HG03097 (cell line): ENCODE measurements at regions not wholly inside any gene's neighbourhood (a gene's known extent, or its start where the extent isn't known, plus 50 kb on each side); places are given as distances from the start of the nearest gene placed in this dataset.
"Not testable (repeated sequence)": the region's sequence is repeated elsewhere in the genome, so short reads cannot be mapped to it uniquely, and the experiment has no call there.

Experiments used
- ATAC-seq: cut with Tn5 transposase; IDR thresholded peaks from one replicate; pipeline ENCODE4 v1.9.1; 2021; ENCODE audit not compliant: unreplicated experiment, low FRiP score

GRCh38 chr3:106290304-106290997, 421.6 kb upstream of the CBLB start:
- ATAC-seq: no peak

DNA sequence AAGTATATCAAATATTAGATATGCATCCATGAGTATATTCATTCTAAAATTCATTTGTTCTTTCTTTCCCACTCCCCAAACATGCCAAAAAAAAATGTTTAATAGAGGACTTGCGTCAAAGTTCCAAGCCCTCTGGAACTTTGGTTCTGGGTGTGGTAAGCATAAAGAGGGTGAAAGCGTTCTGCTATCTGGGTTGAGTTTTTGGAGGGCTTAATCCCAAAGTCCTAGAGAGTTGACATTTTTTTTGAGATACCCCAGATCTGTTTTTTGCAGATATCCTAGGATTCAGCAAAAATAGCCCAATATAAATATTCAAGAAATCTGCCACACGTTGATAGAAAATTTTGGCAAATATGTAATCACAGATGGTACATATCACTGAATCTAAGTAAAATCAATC, 424.3 kb upstream of the CBLB start:
- ATAC-seq: no peak

- ATAC-seq: no peak
Observed at GRCh38 chr3:106294121-106294520, 425.3 kb upstream of the CBLB start.

- ATAC-seq: no peak
Observed at GRCh38 chr3:106296062-106296461, 427.2 kb upstream of the CBLB start.

- ATAC-seq: peak; percentile 47
Observed at GRCh38 chr3:106299300-106300098, 430.7 kb upstream of the CBLB start.

DNA sequence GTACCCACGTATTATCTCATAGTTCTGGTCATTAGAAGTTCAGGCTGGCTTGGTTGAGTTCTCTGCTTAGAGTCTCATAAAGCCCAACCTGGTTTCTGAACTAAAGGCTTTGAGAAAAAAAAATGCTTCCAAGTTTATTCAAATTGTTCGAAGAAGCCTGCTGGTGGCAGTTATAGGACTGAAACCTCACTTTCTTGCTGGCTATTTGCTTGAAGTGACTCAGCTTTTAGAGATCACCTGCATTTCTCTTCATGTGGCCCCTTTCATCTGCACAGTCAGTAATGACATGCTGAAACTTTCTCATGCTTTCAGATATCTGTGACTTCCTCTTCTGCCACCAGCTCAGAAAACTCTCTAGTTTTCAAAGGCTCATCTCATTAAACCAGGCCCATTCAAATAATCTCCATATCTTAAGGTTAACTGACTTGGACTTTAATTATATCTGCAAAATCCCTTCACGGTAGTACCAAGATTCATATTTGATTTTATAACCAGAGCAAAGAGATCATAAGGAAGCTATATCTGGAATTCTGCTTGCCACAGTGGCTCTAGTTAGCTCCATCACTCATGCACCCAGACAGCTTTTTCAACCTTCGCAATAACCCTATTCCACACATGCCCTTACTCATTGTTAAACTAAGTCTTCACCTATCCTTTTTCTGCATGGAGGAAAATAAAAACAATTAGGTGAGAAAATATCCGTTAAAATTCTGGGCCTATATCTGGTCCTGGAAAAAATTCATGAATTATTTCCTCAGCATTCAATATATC, 433.8 kb upstream of the CBLB start:
- peak; percentile 89 for ATAC-seq

DNA sequence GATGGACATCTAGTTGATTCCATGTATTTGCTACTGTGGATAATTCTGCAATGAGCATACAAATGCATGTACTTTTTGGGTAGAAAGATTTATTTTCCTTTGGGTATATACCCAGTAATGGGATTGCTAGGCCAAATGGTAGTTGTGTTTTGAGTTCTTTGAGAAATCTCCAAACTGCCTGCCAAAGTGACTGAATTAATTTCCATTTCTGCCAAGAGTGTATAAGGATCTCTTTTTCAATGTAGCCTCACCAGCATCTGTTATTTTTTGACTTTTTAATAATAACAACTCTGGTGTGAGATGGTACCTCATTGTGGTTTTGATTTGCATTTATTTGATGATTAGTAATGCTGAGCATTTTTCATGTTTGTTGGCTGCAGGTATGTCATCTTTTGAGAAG, 435.0 kb upstream of the CBLB start:
- no peak for ATAC-seq

GRCh38 chr3:106305127-106305526, 436.3 kb upstream of the CBLB start:
- ATAC-seq: no peak

GRCh38 chr3:106305882-106306435, 437.1 kb upstream of the CBLB start:
- no peak for ATAC-seq

DNA sequence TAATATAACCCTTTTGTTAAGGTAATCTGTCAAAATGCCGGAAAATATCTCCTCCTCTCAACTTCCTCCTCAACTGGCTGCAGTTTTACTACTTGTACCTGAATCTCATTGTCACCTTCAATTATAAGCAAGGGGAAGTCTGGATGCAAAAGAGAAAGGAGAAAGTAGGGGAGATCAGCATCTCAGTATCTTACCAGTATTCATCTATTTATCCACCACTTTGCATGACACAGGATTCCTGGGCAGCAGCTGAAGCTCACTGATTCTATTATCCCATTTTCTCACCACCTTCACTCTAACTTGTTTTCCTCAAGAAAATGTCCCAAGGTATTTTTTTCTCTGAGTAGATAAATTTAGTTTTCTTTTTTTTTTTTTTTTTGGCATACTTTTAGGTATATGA, 440.5 kb upstream of the CBLB start:
- no peak for ATAC-seq

GRCh38 chr3:106309798-106310197, 441.0 kb upstream of the CBLB start:
- ATAC-seq: not testable (repeated sequence)

DNA sequence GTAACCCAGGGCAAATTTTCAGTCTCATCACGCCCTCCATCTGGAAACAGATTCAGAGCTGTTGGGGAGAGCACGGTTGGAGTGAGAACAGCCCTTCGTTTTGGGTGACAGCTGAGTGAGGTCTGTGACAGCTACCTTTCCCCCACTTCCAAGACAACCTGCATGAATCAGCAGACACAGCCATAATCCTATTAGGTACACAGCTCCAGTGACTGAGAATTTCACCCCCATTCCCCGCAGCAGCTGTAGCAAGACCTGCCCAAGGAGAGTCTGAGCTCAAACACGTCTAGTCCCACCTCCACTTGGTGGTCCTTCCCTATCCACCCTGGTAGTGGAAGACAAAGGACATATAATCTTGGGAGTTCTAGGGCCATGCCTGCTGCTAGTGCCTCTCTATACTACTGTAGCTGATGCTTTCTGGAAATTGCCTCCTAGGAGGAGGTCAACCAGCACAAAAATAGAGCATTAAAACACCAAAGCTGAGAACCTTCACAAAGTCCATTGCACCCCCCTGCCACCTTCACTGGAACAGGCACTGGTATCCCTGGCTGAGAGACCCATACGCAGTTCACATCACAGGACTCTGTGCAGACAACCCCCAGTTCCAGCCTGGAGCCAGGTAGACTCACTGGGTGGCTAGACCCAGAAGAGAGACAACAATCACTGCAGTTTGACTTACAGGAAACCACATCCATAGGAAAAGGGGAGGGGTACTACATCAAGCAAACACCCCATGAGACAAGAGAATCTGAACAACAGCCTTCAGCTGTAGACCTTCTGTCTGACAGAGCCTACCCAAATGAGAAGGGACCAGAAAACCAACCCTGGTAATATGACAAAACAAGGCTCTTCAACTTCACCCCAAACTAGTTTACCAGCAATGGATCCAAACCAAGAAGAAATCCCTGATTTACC, 448.6 kb upstream of the CBLB start:
- no peak for ATAC-seq

- not testable (repeated sequence) for ATAC-seq
Observed at GRCh38 chr3:106321438-106321837, 452.6 kb upstream of the CBLB start.

DNA sequence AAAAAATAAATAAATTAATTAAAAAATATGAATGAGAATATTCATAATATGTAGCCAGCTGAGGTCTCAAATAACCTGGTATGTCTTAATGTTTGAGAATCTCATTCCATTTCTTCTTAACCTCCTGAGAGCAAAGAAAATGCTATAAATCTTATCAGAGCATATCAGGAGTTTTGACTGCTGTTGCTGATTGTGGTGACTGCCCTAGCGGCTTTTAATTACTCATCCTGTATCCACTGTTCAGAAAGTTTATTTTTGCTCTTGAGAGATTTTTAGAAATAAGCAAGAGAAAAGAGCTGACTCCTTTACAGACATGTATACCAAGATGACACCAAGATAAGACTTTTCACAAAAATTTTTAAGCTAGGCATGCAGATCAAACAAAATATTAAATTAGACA, 454.8 kb upstream of the CBLB start:
- ATAC-seq: no peak

DNA sequence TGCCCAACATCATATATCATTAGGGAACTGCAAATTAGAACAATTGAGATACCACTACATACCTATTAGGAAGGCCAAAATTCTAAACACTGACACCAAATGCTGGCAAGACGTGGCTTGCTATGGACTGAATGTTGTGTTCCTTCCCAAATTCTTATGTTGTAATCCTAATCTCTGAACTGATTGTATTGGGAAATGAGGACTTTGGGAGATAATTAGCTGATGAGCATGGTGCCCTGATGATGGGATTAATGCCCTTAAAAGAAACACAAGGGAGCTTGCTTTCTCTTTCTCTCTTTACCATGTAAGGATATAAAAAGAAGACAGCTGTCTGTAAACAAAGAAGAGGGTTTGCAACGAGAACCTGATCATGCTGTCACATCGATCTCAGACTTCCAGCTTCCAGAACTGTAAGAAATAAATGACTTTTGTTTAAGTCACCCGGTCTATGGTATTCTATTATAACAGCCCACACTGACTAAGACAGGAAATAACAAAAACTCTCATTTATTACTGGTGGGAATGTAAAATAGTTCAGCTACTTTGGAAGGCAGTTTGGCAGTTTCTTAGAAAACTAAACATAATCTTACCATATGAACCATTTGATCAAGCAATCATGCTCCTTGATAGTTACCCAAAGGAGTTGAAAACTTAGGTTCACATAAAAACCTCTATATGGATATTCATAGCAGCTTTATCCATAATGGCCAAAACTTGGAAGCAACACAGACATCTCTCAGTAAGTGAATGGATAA, 458.3 kb upstream of the CBLB start:
- ATAC-seq: no peak

DNA sequence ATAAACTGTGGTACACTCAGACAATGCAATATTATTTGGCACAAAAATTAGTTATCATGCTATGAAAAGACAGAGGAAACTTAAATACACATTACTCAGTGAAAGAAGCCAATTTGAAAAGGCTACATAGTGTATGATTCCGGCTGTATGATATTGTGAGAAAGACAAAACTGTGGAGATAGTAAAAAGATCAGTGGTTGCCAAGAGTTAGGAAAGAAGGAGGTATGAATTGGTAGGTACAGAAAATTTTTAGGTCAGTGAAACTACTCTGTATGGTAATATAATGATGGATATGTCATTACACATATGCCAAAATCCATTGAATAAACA, 458.8 kb upstream of the CBLB start:
- no peak for ATAC-seq

- no peak for ATAC-seq
Observed at GRCh38 chr3:106328224-106328623, 459.4 kb upstream of the CBLB start.

- no peak for ATAC-seq
Observed at GRCh38 chr3:106329521-106329920, 460.7 kb upstream of the CBLB start.

DNA sequence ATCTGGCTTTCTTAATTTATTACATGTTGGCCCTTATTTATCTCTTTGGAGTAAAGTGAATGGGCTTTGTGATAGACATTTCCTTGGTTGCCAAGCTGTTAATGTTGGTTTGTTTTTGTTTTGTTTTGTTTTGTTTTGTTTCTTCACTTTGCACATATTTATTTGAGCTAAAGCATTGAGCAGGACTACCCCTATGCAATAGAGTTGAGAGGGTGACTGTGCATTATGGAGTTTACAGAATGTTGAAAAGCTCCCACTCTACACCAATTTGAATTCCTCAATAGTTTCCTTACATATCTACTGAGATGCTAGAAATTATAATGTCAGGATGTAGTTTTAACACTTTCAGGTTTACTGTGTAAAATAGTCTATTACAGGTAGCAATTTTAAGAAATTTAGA, 462.8 kb upstream of the CBLB start:
- no peak for ATAC-seq

- ATAC-seq: no peak
Observed at GRCh38 chr3:106332129-106332528, 463.3 kb upstream of the CBLB start.
